HG02610 (cell line): ENCODE measurements at regions not wholly inside any gene's neighbourhood (a gene's known extent, or its start where the extent isn't known, plus 50 kb on each side); places are given as distances from the start of the nearest gene placed in this dataset.
"Not testable (repeated sequence)": the region's sequence is repeated elsewhere in the genome, so short reads cannot be mapped to it uniquely, and the experiment has no call there.

Experiments used
- ATAC-seq: cut with Tn5 transposase; IDR thresholded peaks from one replicate; pipeline ENCODE4 v1.9.1; 2021; ENCODE audit warnings: mild to moderate bottlenecking, moderate library complexity; ENCODE audit not compliant: unreplicated experiment

DNA sequence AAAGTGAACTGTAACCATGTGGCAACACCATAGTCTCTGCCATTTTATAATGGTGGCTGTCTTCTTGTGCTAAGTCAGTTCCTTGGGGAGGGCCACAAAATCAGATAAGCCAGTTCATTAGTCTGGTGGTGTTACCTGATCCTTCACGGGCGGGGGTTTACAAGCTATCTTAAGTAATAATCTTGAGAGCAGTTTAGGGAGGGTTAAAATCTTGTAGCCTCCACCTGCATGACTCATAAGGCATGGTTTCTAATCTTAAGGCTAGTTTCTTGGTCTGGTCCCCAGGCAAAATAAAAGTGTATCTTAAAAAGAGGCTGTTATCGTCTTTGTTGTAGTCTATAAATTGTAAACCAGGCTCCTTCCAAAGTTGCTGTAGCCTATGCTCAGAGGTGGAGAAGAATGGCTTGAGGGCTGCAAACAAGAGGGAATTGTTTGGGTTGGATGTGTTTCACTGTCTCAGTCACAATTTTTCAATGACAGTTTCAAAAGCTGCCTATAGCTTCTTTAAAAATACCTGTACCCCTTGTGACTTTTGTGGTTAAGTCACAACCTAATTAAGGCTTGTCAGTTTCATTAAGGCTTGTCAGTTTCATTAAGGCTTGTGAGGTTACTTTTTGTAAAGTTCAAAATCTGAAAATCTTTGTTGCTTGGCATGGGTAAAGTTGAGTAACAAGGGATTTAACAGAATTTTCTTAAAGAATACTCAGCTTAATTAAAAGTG is 135.7 kb downstream of the RPS4Y2 start:
- peak; percentile 75 for ATAC-seq

DNA sequence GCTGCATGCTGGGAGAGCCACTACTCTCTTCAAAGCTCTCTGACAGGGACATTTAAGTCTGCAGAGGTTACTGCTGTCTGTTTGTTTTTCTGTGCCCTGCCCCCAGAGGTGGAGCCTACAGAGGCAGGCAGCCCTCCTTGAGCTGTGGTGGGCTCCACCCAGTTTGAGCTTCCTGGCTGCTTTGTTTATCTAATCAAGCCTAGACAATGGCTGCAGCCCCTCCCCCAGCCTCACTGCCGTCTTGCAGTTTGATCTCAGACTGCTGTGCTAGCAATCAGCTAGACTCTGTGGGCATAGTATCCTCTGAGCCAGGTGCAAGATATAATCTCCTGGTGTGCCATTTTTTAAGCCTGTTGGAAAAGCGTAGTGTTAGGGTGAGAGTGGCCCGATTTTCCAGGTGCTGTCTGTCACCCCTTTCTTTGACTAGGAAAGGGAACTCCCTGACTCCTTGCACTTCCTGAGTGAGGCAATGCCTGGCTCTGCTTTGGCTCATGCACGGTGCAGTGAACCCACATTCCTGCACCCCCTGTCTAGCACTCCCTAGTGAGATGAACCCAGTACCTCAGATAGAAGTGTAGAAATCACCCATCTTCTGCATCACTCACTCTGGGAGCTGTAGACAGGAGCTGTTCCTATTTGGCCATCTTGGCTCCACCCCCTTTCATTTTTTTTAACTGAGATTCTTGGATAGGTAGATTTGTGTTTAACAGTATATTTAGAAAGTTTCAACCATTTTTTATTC is 169.6 kb downstream of the RPS4Y2 start:
- ATAC-seq, result not testable (repeated sequence)

DNA sequence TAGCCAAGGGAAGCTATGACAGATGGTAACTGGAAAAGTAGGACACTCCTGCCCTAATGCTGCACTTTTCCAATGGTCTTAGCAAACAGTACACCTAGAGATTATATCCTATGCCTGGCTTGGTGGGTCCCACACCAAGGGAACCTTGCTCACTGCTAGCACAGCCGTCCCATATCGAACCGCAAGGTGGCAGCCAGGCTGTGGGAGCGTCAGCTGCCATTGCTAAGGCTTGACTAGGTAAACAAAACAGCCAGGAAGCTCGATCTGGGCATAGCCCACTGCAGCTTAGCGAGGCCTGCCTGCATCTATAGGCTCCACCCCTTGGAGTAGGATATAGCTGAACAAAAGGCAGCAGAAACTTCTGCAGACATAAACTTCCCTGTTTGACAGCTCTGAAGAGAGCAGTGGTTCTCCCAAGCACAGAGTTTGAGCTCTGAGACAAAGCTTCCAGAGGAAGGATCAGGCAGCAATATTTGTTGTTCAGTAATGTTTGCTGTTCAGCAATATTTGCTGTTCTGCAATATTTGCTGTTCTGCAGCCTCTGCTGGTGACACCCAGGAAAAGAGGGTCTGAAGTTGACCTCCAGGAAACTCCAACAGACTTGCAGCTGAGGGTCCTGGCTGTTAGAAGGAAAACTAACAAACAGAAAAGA is 173.9 kb downstream of the RPS4Y2 start:
- ATAC-seq, result no peak

DNA sequence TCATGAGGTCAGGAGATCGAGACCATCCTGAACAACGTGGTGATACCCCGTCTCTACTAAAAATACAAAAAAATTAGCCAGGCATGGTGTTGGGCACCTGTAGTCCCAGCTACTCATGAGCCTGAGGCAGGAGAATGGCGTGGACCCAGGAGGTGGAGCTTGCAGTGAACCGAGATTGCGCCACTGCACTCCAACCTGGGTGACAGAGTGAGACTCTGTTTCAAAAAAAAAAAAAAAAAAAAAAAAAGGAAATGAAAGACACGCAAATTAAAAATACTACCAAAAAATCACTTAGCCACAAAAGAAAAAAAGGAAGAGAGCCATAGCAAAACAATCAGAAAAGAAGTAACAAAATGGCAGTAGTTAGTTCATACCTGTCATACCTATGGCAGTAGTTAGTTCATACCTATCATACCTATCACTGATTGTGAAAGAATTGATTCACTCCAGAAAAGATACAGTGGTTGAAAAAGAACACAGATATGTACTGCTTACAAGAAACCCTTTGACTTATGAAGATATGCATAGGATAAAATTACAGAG is 180.9 kb downstream of the RPS4Y2 start:
- not testable (repeated sequence) for ATAC-seq

DNA sequence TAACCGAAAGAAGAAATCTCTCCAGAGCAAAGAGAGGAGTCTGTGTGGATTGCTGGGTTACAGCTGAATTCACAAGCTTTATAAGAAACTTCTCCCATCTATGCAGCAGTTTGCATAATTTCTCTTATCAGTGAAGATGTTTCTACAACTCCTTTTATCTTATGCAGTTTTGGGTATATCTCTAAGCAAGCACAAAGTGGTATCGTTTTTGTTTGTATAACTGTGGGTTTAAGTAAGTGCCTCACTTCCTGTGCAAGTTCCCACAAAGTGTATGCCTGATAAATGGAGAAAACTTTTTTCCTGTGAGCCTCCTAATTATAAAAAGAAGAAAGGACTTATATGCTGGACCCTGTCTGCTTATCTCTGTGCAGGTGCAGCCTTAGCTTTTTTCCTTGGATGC is 205.6 kb downstream of the RPS4Y2 start:
- no peak for ATAC-seq

DNA sequence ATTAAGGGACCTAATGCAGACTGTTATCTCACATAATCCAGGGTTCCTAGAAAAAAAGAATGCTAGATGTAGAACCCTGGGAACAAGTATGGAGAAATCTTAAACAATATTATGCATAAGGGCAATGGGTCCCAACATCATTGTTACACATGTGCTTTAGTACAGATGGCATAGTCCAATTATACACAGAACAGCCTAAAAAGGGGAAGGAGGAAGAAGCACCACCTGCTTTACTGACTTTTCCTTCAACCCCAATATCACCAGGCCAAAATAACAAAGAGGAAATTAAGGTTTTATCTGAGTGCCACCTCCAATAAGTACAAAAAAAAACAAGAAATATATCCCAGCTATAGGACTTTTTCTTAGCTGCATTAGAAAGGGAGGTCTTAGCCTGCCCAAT is 211.9 kb downstream of the RPS4Y2 start:
- ATAC-seq, result no peak

DNA sequence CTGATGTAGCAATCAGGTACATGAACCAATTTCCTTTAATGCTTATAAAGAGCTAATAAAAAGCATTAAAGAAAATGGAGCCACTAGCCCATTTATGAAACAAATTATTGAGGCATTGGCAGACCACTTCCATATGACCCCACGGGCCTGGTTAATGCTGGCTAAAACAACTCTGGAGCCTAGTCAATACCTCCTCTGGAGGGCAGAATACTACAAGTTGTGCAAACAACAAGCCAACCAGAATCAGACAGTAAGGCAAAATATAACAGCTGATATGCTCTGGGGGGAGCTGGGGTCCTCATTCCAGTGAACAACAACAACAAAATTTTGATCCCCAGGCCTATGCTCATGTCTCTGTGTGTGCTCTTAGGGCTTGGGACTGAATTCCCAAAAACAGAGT is 212.3 kb downstream of the RPS4Y2 start:
- no peak for ATAC-seq

DNA sequence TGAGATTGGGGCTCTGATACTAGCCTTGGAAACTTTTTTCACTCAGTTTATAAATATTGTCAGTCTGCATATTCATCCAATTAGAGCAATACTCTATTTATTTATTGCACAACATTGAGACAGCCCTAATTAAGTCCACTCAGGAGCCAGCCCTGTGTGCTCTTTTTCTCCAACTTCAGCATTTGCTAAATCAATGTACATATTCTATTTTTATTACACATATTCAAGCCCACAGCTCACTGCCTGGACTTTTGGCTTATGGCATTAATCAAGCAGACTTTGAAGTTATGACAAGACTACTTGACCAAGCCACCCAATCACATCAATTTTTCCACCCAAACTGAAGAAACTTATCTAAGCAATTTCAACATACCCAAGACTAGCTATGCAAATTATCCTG is 215.5 kb downstream of the RPS4Y2 start:
- ATAC-seq, result no peak

DNA sequence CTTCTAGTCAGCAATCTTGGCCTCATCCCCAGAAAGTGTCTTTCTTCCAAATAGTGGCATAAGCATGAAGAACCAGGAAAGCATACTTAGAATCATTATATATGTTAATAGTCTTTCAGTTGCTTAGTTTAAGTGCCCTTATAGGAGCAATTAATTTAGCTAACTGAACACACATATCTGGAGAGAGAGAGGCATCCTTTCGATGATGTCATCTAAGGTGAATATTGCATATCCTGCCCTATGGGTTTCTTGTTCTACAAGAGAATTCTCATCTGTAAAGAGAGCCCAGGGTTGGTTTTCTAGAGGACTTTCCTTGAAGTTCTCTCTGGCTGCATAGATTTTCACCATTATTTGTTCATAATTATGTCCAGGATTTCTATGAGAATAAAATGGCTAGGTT is 230.1 kb downstream of the RPS4Y2 start:
- no peak for ATAC-seq

DNA sequence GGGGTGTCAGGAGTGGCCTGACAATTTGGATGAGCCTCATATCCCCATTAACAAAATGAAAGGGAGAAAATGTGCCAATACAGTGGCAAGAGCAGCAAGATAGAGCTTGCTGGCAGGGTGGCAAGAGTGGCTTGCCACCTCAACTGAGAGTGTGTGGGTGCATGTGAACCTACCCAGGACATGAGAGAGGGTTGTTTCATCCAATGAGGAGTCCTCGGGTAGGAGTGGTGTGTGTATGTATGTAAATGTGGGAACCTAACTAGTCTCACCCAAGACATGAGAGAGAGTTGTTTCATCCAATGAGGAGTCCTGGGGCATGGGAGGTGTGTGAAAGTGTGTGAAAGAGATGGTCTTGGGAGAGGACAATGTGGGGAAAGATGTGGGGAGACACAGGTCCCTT is 234.2 kb downstream of the RPS4Y2 start:
- ATAC-seq, result no peak

DNA sequence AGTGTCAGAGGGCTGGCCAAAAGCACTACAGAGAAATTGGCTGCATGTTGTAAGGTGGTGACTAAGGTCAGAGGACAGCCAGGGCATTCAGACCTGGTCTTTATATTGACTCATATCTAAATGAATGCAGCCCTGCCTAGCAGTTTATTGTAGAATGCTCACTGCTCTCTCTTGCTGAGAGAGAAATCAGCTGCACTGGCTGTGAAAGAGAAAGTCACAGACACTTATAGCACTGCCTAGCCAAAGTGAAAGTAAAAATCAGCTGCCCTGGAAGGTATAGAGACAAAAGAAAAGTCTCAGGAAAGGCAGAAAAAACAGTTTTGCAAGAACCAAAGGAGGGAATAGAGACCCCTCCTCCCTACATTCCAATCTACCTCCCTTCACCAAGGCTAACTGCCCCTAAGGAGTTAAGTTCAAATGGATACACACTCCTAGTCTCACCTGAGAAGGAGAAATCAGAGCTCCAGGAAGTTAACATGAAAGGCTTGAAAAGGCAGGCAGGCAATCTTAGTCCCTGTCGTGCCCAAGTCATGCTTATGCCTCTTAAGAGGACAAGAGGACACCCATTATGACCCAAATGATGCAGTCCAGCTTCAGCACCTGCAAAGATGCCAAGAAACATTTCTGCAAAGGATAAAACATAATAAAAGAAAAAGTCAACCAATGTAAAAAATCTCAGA is 235.1 kb downstream of the RPS4Y2 start:
- ATAC-seq, result peak; percentile 96

DNA sequence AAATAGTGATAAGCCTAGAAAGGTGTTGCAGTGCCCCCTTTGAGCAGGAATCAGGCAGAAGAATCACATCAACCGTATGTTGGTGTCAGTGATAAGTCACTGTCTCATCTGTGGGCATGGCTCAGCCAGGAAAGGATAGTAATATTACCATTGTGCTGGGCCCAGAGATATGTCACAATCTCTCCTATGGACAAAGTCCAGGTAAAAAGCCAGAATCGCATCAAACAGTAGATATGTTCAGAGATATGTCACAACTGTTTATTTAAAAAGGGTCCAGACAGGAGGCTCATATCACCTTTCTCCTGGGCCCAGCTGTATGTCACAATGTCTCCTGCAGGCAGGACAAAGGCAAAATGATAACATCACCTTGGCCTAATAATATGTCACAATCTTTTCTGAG is 241.4 kb downstream of the RPS4Y2 start:
- ATAC-seq, result no peak

DNA sequence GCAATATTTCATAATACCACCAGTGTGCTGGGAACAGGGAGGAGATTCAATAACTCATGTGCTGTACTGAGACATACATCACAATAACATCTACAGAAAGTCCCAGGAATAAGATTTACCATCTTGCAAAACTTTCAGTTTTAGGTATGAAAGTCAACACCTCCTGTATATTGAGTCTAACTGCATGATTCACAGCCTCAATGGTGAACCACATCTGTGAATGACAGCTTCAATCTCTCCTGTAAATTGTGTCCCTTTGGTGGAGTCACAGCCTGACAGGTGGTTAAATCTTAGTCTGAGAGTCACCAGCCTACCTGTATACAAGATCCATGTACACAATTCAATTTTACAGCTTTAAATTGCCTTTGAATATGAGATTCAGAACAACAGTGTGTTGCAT is 242.1 kb downstream of the RPS4Y2 start:
- no peak for ATAC-seq

DNA sequence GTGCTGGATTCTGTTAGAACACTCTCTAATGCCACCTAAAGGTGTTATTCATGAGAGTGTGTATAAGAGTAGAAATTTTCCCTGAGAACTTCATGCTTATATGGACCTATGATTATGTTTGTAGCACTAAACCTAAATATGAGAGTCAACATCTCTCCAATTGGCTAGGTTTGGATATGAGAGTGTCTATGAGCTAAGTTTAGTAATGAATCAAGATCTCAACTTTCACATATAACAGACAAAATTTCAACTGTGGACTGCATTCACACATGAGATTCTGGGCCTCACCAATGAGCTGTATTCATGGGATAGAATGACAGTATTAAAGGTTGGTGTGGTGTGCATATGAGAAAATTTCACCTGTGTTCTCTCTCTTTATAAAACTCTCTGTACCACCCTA is 242.6 kb downstream of the RPS4Y2 start:
- ATAC-seq, result no peak

DNA sequence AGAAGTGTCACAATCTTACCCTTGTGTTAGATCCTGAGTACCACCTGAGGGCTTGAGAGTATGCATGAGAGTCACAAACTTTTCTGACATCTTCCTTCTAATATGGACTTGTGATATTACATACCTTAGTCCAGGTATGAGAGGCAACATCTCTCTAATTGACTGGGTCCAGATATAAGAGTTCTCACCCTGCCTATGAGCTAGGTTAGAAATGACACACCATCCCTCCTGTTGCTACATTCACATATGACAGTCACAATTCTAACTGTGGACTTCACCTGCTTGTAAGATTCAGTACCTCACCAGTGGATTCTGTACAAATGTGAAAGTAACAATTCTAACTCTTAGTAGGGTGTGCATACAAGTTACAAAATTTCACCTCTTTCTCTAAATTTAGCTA is 245.2 kb downstream of the RPS4Y2 start:
- ATAC-seq, result peak; percentile 71

DNA sequence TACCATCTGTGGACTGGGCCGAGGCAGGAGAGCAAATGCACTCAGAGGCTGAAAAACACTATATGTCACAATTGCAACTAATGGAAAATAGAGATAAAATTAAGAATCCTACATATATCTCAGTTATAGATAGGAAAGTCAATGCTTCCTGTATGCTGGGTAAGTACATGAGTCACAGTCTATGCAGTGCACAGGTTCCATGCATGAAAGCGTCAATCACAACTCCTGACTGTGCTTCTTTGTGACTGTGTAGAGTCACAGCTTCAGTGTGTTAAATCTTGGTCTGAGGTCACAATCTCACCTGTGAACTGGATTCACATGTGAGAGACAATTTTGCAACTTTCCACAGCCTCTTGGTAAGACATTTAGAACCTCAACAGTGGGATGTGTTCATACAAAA is 247.2 kb downstream of the RPS4Y2 start:
- ATAC-seq, result no peak

DNA sequence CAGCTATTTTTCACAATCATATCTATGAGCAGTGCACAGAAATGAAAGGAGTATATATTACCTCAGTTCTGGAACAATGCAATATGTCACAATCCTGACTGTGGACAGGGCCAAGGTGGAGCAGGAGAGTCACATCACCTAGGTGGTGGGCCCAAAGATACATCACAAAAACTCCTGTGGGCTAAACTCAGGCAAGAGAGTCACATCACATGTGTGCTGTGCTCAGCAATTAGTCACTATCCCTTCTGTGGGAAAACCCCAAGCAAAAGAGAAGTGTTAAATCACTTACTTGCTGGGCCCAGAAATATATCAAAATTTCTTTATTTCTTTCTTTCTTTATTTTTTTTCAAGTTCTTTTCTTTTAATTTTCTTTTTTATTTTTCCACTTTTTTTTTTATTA is 249.6 kb downstream of the RPS4Y2 start:
- peak; percentile 45 for ATAC-seq

DNA sequence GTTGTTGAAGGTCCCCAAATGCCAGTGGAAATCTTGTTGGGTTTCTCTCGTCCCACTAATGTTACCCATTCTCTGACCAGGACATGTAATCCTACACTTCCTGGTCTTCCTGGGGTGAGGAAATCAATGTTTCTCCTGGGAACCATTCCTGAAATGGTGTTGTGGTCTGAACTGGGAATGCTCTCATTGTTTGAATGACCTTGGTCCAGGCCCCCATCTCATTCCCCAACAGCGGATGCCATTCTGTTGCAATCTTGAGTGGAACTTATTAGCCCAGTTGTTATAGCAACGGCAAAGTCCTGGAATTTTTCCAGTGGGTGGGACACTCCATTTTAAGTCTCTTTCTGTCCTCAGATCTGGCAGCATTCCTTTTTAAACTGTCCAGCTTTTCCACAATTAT is 265.9 kb downstream of the RPS4Y2 start:
- no peak for ATAC-seq

DNA sequence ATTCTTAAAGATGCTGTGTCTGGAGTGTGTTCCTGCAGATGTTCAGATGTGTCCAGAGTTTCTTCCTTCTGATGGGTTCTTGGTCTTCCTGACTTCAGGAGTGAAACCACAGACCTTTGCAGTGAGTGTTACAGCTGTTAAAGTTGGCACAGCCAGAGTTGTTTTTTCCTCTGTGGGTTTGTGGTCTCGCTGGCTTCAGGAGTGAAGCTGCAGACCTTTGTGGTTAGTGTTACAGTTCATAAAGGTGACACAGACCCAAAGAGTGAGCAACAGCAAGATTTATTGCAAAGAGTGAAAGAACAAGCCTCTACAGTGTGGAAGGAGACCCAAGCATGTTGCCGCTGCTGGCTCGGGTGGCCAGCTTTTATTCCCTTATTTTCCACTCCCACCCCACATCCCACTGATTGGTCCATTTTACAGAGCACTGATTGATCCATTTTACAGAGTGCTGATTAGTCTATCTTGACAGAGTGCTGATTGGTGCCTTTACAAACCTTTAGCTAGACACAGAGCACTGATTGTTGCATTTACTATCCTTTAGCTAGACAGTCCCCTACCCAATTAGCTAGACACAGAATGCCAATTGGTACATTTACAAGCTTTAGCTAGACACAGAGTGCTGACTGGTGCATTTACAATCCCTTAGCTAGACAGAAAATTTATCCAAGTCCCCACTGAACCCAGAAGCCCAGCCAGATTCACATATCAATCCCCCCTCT is 266.6 kb downstream of the RPS4Y2 start:
- no peak for ATAC-seq

DNA sequence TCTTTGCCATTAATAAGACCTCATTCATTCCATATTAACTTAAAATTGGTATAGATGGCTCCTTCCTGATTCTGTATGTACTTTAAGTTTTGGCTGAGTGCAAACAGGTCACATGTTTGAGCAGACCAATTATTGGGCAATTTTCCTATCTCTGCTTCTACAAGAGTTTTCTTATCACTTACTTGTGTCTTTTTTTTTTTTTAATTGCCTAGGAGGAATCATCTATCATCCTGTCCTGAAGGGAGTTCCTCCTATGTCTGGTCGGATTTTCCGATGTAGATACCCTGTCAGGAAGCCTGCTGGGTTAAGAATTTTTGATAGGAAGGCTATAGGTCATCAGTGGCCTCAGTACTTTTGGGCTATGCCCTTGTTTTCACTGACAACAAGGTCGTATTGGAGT is 268.0 kb downstream of the RPS4Y2 start:
- no peak for ATAC-seq

DNA sequence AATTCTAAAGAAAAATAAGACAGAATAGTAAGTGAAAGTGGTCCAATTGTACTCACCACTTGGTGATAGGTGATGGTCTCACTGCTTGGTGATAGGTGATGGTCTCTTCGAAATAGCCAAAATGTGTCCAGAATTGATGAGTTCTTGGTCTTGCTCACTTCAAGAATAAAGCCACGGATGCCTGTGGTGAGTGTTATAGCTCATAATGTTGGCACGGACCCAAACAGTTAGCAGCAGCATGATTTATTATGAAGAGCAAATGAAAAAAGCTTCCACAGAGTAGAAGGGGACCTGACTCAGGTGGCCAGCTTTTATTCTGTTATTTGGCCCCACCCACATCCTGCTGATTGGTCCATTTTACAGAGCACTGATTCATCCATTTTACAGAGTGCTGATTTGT is 272.6 kb downstream of the RPS4Y2 start:
- no peak for ATAC-seq
